M059J (cell line): ENCODE measurements at regions not wholly inside any gene's neighbourhood (a gene's known extent, or its start where the extent isn't known, plus 50 kb on each side); places are given as distances from the start of the nearest gene placed in this dataset.

ENCODE experiments used
- DNase-seq: peaks from one replicate; pipeline ENCODE4 v3.0.0-alpha.2; 2012; ENCODE audit warnings: low read depth

DNA sequence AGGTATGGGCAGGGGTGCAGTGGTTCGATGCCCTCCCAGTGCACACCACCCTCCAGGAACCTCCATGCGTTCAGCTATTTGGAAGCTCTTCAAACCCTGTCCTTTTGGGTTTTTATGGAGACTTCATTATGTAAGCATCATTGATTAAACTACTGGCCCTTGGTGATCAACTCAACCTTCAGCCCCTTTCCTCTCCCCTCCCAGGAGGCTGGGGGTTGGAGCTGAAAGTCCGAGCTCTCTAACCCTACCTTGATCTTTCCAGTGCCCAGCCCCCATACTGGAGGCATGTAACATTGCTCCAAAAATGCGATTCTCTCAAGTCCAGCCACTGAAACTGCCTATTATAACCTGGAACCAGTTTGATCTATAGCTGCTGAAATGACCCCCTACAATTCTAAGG, 188.1 kb downstream of the IPO8 start:
- no peak for DNase-seq

DNA sequence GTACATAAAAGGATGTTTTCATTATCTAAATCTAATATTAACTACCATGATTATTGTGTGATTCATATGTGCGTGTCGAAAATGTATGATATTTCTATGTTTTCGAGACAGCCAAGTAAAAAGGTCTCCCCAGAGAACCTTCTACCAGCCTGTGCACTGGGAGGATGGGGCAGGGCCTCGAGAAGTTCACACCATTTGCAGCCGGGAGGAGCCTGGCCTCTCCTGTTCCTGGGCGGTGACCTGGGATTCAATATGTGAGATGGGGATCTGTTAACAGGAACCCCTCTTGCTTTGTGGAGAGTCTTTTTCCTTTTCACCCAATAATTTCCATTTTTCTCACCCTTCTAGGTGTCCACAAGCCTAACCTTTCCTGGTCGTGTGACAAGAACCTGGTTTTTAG, 189.3 kb downstream of the IPO8 start:
- no peak for DNase-seq

DNA sequence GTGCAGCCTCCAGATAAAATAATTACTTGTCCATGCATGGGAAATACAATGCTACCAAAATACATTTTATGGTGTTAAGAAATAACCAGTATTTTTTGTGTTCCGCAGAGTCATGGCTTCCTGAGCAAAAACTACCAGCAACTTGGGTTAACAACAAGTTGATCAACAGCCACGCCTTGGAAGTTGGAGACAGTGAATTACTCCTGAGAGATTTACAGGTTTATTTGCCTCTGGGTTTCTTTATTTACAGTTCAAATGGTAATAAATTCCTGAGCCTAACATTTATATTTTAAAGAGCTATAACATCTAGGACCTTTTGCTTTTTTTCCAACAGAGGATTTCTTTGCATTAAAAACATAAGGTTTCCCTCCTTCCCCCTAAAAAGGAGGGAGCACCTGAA, 194.0 kb downstream of the IPO8 start:
- DNase-seq: no peak

DNA sequence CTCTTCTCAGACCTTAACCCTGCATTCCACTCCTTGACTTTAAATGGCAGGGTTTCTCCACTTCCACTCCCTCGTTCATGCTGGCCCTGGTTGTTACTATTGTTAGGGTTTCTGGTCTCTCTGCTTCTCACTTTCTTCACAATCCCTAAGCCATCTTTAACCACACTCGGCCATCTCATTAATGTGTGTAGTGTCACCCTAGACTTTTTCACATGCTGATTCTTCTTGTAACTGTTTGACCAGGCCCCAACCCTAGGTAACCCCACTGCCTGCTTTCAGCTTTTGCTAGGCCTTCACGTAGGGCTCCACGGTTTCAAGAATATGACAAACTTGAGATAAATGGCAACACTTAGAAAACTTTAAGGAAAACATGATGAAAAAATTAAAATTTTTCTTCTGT, 195.1 kb downstream of the IPO8 start:
- no peak for DNase-seq

DNA sequence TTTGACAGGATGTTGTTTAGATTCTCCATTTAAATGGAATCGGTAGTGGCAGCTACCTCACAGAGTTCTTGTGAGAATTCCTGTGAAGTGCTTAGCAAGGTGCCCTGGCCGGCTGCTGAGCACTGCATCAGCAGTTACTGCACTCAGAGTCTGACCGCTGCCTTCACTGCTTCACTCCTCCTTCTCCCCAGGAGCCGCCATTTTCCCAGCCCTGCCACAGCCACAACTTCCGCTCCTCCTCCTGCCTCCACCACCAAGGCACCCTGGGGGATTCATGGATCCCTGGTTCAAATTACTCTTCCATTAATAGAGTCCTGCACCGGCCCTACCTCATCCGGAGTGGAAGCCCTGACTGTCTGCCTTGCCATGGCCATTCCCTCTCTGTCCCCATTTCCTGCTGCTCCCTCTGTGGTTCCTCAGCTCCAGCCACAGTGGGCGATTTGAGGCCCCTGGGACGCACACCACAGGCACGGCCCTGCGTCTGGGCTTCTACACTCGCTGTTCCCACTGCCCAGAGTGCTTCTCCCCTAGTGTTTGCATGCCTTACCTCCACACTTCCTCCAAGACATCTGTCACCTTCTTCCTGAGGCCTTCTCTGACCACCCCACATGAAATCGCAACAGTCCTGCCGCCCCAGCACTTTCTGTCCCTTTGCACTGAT, 210.3 kb downstream of the IPO8 start:
- no peak for DNase-seq

DNA sequence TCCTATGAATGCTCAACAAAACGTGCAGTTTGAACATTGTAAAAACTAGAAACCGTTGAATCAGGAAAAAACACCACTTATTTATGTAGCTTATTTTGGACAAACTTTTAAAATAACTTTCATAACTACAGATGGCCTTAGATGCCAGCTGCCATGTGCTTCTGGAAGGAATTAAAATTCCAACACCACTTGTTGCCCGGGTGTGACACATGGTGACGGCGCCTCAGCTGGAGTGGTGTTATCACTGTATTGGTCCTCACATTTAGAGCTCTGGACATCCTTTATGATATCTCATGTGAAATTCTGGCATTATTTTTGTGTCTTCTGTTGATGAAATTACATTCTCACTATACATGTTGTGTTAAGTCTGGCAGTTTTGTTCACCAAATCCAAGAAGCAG, 211.0 kb downstream of the IPO8 start:
- no peak for DNase-seq

DNA sequence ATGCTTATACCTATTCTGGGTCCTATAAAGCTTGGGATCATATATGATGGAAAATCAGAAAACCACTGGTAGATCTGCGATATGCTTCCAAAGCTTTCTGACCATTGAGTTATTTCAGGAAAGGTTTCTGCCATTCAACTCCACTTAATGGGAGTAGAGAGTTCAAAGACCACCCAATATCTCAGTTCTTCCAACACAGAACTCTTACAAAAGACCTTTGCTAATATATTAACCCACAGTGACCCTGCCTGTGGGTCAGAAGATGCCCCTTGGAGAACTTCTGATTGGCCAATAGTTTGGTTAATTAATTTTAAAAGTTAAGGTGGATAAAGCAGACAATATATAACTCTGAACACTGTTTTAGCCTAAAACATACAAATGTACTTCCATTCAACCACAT, 213.0 kb downstream of the IPO8 start:
- no peak for DNase-seq

DNA sequence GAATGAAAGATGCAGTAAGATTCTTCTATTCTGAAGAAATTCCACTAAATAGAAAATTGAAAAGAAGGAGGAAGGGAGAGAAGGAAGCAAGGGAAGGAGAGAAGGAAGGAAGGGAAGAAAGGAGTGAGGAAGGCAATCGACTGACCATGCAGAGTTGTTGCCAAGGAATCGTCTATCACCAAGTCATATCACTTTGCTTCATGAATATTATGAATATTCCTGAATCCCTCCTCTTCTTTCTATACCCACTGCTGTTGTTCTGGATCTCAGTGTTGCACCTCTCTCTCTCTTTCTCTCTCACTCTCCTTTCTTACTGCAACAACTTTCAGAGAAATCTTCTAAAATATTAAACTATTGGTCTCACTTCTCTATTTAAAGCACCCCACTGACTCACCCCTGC, 222.4 kb downstream of the IPO8 start:
- DNase-seq: no peak

DNA sequence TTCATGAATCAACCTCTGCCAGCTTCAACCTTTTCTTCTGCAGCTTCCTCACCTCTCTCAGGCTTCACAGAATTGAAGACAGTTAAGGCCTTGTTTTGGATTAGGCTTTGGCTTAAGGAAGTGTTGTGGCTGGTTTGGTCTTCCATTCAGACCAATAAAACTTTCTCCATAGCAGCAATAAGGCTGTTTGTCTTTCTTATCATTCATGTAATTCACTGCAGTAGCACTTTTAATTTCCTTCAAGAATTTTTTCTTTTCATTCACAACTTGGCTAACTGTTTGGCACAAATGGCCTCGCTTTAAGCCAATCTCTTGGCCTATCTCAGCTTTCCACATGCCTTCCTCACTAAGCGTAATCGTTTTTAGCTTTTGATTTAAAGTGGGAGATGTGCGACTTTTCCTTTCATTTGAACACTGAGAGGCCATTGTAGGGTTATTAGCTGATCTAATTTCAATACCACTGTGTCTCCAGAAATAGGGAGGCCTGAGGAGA, 229.5 kb downstream of the IPO8 start:
- DNase-seq: no peak

DNA sequence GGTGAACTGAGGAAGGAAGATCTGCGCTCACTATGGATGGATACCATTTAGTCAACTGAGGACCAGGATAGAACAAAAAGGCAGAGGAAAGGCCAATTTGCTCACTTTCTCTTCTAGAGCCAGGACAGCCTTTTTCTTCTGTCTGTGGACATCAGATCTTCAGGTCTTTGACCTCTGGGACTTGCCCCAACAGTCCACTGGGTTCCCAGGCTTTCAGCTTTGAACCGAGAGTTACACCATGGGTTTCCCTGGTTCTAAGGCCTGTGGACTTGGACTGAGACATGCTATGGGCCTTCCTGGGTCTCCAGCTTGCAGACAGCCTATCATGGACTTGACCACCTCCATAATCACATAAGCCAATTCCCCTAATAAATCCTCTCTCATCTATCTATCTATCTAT, 232.0 kb downstream of the IPO8 start:
- DNase-seq: no peak

DNA sequence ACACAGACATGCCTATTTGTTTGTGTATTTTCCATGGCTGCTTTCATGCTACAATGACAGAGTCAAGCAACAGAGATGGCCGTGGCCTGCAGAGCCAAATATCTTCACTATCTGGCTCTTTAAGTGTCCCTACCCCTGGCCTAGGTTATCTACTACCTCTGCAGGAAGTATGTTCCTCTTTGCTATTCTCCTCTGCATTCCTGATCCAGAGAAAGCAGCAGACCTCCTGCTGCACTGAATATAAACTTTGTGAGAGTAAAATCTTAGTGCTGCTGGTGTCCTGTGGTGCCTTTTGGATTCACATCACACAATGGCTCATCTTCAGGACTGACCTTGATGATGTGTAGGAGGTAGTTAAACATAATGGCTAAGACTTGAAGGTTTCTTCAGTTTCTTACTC, 233.4 kb downstream of the IPO8 start:
- DNase-seq: no peak

DNA sequence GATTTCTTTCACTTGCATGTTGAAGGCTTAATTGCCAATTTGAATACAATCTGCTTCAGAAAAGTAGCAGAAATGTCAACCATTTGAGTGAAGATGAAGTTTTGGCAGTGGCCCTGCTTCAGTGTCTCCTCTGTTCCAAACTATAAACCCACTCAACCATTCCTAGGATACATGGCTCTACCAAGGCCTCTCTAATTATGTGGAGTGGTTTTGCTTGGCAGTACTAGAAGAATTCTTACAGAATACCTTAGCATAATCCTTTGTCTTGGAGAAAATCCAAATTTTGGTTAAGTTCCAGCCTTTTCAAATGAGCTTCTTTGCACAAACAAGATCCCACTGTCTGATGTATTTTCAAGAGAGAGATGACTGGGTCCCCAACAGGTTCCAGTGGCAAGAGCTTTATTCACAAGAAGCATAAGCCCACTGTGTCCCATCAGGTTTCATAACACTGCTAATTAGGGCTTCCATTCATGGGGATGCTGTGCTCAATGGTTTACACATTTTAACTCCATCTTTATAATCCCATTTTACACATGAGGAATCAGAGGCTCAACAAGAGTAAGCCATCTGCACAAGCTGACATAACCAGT, 234.5 kb downstream of the IPO8 start:
- peak; percentile 7 for DNase-seq

DNA sequence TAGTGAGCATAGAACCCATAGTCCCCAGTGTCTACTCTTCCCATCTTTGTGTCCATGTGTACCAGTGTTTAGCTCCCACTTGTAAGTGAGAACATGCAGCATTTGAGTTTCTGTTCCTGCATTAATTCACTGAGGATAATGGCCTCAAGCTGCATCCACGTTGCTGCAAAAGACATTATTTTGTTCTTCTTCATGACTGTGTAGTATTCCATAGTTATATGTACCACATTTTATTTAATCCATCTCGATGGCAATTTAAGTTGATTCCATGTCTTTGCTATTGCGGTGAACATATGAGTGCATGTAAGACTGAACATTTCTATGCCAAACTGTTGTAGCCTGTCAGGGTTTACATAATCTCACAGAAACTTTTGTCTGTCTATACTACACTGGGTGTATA, 237.2 kb downstream of the IPO8 start:
- no peak for DNase-seq

DNA sequence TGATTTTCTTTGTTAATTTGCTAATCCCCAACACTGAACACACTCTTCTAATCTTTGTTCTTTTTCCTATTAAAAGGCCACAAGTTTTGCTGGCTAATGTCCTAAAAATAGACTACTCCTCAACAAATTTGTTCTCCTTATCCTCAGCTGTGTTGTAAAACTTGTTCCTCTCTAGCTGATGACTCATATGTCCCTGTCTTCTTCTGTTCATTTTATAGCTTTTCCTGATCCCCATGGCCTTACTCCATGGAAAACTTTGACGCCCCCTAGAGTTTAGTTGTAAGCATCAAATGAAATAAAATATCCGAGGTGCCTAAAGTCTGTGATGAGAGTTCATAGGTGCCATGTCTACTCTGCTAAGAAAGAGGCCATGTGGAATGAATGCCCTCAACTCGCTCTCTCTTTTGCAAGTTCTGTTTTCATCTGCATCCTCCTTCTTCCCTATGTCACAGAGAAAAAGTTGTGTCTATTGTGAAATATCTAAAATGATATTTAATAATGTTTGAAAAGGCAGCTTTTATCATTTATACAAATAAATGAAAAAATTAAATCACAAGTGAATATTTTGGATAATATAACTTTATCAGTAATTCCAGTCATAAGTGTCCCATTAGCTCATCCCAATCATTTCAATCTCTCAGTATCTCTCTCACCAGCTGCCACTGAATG, 237.9 kb downstream of the IPO8 start:
- peak; percentile 74 for DNase-seq

DNA sequence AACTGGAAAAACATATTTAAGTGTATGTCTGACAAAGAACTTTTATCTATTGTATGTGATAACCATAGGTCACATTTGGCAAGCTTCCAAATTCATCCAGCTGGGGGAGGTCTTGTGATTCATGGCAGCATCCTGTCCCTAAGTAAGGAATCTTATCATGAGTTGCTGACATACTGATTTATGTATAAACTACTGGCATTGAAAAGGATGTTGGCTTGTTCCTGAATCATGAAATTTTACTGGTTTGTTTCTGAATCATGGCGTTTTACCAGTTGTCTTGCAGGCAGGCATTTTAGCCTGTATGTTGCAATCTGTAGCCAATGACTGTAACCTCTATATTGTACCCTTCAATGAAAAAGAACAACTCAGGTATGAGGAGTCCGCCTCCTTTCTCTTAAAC, 244.8 kb downstream of the IPO8 start:
- DNase-seq: peak; percentile 35

DNA sequence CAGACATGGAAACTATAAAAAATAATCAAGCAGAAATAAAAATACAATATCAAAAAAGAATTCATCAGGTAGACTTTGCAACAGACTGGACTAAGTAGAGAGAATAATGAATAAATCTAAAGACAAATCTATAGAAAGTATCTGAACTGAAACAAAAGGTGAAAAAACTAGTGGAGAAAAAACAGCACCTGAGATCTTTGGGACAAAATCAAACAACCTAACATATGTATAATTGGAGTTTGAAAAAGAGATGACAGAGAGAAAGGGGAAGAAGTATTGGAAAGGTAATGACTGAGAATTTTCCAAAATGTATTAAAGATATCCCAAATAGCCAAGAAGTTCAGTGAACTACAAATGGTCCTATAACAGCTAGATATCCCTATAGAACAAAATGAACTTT, 245.4 kb downstream of the IPO8 start:
- no peak for DNase-seq

DNA sequence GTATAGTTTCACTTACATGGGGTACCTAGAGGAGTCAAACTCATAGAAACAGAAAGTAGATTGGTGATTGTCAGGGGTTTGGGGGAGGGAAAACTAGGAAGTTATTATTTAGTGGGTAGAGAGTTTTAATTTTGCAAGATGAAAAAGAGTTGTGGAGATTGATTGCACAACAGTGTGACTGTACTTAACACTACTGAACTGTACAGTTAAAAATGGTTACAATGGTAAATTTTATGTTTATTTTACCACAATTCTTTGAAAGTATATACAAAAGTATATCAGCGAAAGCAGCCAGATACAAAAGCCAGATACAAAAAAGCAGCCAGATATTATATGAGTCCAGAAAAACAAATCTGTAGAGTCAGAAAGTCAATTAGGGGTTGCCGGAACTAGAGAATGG, 247.6 kb downstream of the IPO8 start:
- no peak for DNase-seq

DNA sequence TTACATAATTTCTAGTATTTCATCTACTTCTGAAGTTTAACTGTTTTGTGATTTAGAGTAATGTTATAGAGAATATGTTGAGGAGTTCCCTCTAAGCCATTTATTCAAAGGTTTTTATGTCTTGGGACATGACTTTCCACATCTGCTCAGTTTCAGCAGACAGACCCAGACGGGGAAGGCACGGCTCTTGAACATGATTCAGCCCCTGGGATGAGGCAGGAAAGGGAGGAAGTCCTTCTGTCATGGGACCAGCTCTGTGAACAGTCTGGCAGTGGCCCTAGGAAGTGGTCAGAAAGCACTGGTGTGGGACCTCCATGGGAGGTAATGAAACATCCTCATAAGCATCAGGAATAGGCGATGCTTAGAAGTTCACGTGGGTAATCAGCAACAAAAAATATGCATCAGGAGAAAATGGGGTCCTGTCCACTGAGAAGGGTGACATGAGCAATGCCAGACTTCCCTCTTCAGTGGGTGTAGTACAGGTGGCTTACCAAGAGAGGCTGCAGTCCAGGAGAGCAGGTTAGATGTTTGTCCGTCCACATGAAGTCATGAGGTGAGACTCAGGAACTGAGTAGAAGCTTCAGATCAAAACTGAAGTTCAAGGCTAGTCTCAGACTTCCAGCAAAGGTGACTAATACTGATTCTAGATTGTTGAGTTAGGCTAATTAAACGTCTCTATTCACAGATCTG, 248.5 kb downstream of the IPO8 start:
- peak; percentile 15 for DNase-seq

DNA sequence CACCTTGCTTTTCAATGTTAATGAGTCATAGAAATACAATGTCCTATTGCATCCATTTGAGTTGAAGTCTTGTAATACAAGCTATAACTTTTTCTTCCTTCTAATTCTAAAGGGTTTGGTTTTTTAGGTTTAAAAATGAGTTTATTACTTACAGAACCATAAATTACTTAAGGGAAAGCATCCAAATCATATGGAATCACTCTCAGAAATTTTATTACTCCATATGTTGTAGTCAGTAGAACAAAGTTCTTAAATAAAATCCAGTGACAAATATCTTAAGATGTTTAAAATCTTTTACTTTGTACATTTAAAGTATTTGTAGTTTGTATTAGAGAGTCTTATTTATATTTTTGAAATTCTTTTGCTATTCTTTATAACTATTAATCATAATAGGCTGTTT, 253.2 kb downstream of the IPO8 start:
- DNase-seq: no peak

DNA sequence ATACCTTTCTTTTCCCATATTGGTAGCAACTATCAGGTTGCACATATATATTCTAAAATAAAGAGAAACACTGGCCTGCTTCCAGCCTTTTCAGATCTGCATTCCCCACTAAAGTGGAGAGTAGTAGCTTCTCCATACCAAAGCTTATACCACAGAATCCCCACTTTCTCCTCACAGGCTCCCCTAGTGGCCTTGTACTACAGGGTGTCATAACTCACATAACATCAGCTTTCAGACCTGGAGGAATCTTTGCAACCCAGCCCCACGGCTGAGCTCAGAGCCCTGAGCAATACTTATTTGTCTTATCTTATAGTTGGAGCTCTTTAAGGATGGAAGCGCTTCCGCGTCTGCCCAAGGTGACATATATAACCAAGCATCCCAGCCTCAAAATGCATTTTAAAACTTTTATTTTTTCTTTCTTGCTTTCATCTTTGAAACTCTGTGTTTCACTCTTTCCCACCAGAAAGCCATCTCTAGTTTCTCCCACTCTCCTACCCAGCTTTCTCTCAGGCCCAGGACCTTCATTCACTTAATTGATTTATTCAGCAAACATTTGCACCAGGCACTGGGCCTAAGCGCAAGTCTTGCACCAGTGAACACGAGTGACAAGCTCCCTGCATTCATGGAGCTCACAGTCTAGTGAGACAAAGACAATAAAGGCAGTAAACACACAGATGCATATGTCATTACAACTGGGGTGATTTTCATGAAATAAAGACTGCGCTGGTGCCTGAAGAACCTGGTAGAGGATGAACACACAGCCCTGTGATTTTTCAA, 254.7 kb downstream of the IPO8 start:
- DNase-seq: peak; percentile 34

DNA sequence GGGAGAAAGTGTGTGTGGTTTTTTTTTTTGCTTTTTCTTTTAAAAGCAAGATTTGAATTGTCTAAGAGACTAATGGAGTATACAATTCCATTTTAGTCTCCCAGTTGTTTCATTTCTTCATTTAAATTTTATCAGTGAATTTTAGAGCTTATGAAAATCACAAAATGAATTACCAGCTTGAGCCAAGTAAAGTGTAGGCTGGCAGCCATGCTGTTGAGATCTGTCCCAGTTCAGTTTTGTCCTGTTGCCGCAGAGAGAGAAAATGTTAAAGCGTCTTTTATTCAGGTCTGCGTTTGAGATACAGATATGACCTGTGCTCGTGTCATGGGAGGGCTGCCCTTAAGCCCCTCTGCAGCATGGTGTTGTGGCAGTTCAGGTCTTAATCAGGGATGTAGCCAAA, 256.5 kb downstream of the IPO8 start:
- no peak for DNase-seq

DNA sequence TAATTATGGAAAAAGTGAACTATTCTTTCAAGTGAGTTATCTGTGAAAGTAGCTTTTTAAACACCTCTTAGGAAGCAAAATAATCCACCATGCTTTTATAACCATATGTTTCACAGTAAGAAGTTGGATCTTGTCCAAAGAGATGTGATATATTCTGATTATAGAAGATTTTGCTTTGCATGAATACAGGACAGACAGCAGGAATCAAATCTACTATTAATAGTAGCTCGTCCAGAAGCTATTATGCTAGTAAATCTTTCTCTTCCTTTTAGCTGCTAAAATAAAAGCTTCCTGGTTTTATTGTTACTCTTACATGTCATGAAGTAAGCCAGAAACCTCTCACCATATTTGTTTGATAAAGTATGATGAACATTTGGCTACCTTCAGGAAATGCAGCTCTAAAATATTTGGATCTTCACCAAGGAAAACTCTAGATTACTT, 257.0 kb downstream of the IPO8 start:
- no peak for DNase-seq
